GM11168 (cell line): ENCODE measurements at regions not wholly inside any gene's neighbourhood (a gene's known extent, or its start where the extent isn't known, plus 50 kb on each side); places are given as distances from the start of the nearest gene placed in this dataset.

Source experiments
- in situ Hi-C: fragments of 300-500 bp; cut with MboI; formaldehyde crosslinking; loops from one replicate; pipeline ENCODE4 v1.12.0; 2022; ENCODE audit warnings: low sequenced_read_pairs; ENCODE audit not compliant: unreplicated experiment

GRCh38 chr6:120671519-120671918, 662.8 kb downstream of the TBC1D32 start:
- in situ Hi-C loops = no loop called here

- in situ Hi-C loops = no loop called here
Measured at GRCh38 chr6:120652506-120652905, 681.8 kb downstream of the TBC1D32 start.

GRCh38 chr6:120648713-120649112, 685.6 kb downstream of the TBC1D32 start:
- in situ Hi-C loops = no loop called here

- in situ Hi-C loops = no loop called here
Measured at GRCh38 chr6:120646101-120646500, 688.2 kb downstream of the TBC1D32 start.

- in situ Hi-C loops = no loop called here
Measured at GRCh38 chr6:120632975-120633374, 701.3 kb downstream of the TBC1D32 start.

- in situ Hi-C loops = no loop called here
Measured at GRCh38 chr6:120627612-120628011, 706.7 kb downstream of the TBC1D32 start.

GRCh38 chr6:120622127-120622631, 712.1 kb downstream of the TBC1D32 start:
- in situ Hi-C loops = no loop called here

GRCh38 chr6:120620900-120621299, 713.4 kb downstream of the TBC1D32 start:
- in situ Hi-C loops = no loop called here

- in situ Hi-C loops = no loop called here
Measured at GRCh38 chr6:120615238-120615637, 719.0 kb downstream of the TBC1D32 start.

- in situ Hi-C loops = no loop called here
Measured at GRCh38 chr6:120614723-120615122, 719.6 kb downstream of the TBC1D32 start.

- in situ Hi-C loops = no loop called here
Measured at GRCh38 chr6:120608826-120609225, 725.5 kb downstream of the TBC1D32 start.

- in situ Hi-C loops = no loop called here
Measured at GRCh38 chr6:120606743-120607142, 727.5 kb downstream of the TBC1D32 start.

GRCh38 chr6:120604510-120604909, 729.8 kb downstream of the TBC1D32 start:
- in situ Hi-C loops = no loop called here

GRCh38 chr6:120590611-120591010, 743.7 kb downstream of the TBC1D32 start:
- in situ Hi-C loops = no loop called here

- in situ Hi-C loops = no loop called here
Measured at GRCh38 chr6:120588424-120588823, 745.9 kb downstream of the TBC1D32 start.

GRCh38 chr6:120587381-120587780, 746.9 kb downstream of the TBC1D32 start:
- in situ Hi-C loops = no loop called here

GRCh38 chr6:120584111-120584760, 750.0 kb downstream of the TBC1D32 start:
- in situ Hi-C loops = no loop called here

- in situ Hi-C loops = no loop called here
Measured at GRCh38 chr6:120576061-120576460, 758.2 kb downstream of the TBC1D32 start.

GRCh38 chr6:120569714-120570113, 764.6 kb downstream of the TBC1D32 start:
- in situ Hi-C loops = no loop called here

GRCh38 chr6:120564779-120565178, 769.5 kb downstream of the TBC1D32 start:
- in situ Hi-C loops = no loop called here

GRCh38 chr6:120558294-120558693, 776.0 kb downstream of the TBC1D32 start:
- in situ Hi-C loops = no loop called here

- in situ Hi-C loops = no loop called here
Measured at GRCh38 chr6:120557554-120557953, 776.7 kb downstream of the TBC1D32 start.
